Uterus (tissue), 2 donors: ENCODE measurements at regions not wholly inside any gene's neighbourhood (a gene's known extent, or its start where the extent isn't known, plus 50 kb on each side); places are given as distances from the start of the nearest gene placed in this dataset.

Source experiments
- CTCF ChIP-seq, 4 experiments: fragments of 200-600 bp in 2 of 4; fragments of 450-650 bp in 2 of 4; sonication (generic) in 2 of 4; IDR thresholded peaks; one replicate each; pipeline ENCODE4 v1.5.1; 2016 to 2019; ENCODE audit warnings: antibody characterized with exemption in 4 of 4, mild to moderate bottlenecking in 2 of 4, moderate library complexity in 1 of 4
- POLR2A ChIP-seq, 2 donors: fragments of 450-650 bp; IDR thresholded peaks; one replicate each; pipeline ENCODE4 v1.6.1; 2016; ENCODE audit warnings: antibody characterized with exemption in 2 of 2, mild to moderate bottlenecking in 1 of 2, moderate library complexity in 1 of 2

- no peak for TF ChIP-seq CTCF (IDR thresholded peaks at IDR 0.05)
- no peak for TF ChIP-seq POLR2A (IDR thresholded peaks at IDR 0.05)
Measured at GRCh38 chr13:50114961-50115360, 99.7 kb downstream of the KCNRG start.
